Endothelial cell of umbilical vein (primary cell): ENCODE measurements at regions not wholly inside any gene's neighbourhood (a gene's known extent, or its start where the extent isn't known, plus 50 kb on each side); places are given as distances from the start of the nearest gene placed in this dataset.

Experiments used
- BruUV-seq: library from RNA; stranded (reverse); fragments of 400-500 nt; replicated peaks from 2 replicates; lab custom pipeline; 2021; lab: Mats Ljungman, UMichigan
- CTCF ChIA-PET: fragments of 300-600, 350-600 bp; sonication (Branson Sonifier 250); formaldehyde crosslinking; loops from one replicate; lab custom pipeline; 2021; ENCODE audit warnings: antibody characterized with exemption, inconsistent platforms; lab: Charles Lee
- POLR2A ChIA-PET: fragments of 300-600, 350-600 bp; sonication (Branson Sonifier 250); formaldehyde crosslinking; loops from one replicate; lab custom pipeline; 2021; ENCODE audit warnings: antibody characterized with exemption, inconsistent platforms; lab: Charles Lee
- DNase-seq: peaks from one replicate; pipeline ENCODE4 v3.0.0-alpha.2; 2011; ENCODE audit warnings: low read depth, low spot score
- FAIRE-seq: peaks from 2 replicates; lab custom pipeline; 2011; peaks lifted over from hg19 to GRCh38; lab: Jason Lieb, UNC
- H2AFZ ChIP-seq: 2 replicates; pipeline ENCODE4 v1.6.0; 2012; ENCODE audit warnings: low read depth, low read length, control low read depth, inconsistent platforms
- H3K27ac ChIP-seq: 2 replicates; pipeline ENCODE4 v1.5.1; 2011; ENCODE audit warnings: low read depth, mild to moderate bottlenecking, control low read depth, low read length, moderate library complexity; ENCODE audit not compliant: insufficient read depth
- H3K27me3 ChIP-seq, 2 experiments: 2 replicates each; pipeline versions ENCODE4 v1.6.0 to v1.6.1; 2011; ENCODE audit warnings: low read length in 2 of 2, mixed read lengths in 1 of 2; ENCODE audit not compliant: control insufficient read depth in 2 of 2, insufficient read depth in 2 of 2
- H3K36me3 ChIP-seq, 2 experiments: 2 replicates in 1 of 2; 3 replicates in 1 of 2; pipeline ENCODE4 v1.5.1; 2011; ENCODE audit warnings: low read length in 2 of 2, mild to moderate bottlenecking in 1 of 2, moderate library complexity in 1 of 2; ENCODE audit not compliant: control insufficient read depth in 2 of 2, insufficient read depth in 2 of 2; ENCODE audit errors: extremely low read depth in 1 of 2
- H3K4me1 ChIP-seq: 3 replicates; pipeline ENCODE4 v1.5.1; 2011; ENCODE audit warnings: mild to moderate bottlenecking, low read length; ENCODE audit not compliant: control insufficient read depth, insufficient read depth; ENCODE audit errors: extremely low read depth
- H3K4me2 ChIP-seq: 2 replicates; pipeline ENCODE4 v1.6.1; 2011; ENCODE audit warnings: low read length, control low read depth, mixed read lengths; ENCODE audit not compliant: insufficient read depth
- H3K4me3 ChIP-seq, 3 experiments: fragments of 200-600 bp in 1 of 3; sonication (generic), shearing (Covaris generic) in 1 of 3; replicated peaks in 1 of 3; 2 replicates each; pipeline ENCODE4 v1.5.1; 2011 to 2016; ENCODE audit warnings: control low read depth in 3 of 3, low read length in 3 of 3, mild to moderate bottlenecking in 2 of 3, inconsistent platforms in 1 of 3, low read depth in 1 of 3, moderate library complexity in 1 of 3; ENCODE audit not compliant: insufficient read depth in 1 of 3
- H3K79me2 ChIP-seq: 2 replicates; pipeline ENCODE4 v1.6.0; 2012; ENCODE audit warnings: low read length, inconsistent platforms; ENCODE audit not compliant: control insufficient read depth, insufficient read depth
- H3K9ac ChIP-seq: replicated peaks from 2 replicates; pipeline ENCODE3; 2011; ENCODE audit warnings: low read length, control low read depth; ENCODE audit not compliant: insufficient read depth; ENCODE audit errors: extremely low read depth
- H3K9me1 ChIP-seq: replicated peaks from 3 replicates; pipeline ENCODE4 v1.6.0; 2011; ENCODE audit warnings: mild to moderate bottlenecking, low read length; ENCODE audit not compliant: control insufficient read depth, insufficient read depth; ENCODE audit errors: extremely low read depth
- H3K9me3 ChIP-seq: replicated peaks from 2 replicates; pipeline ENCODE4 v1.5.1; 2012; ENCODE audit warnings: low read length, inconsistent platforms; ENCODE audit not compliant: control insufficient read depth, insufficient read depth
- H4K20me1 ChIP-seq: replicated peaks from 2 replicates; pipeline ENCODE3; 2011; ENCODE audit warnings: mild to moderate bottlenecking, low read length; ENCODE audit not compliant: control insufficient read depth, insufficient read depth; ENCODE audit errors: extremely low read depth
- EZH2 ChIP-seq: IDR thresholded peaks from 2 replicates; pipeline ENCODE4 v1.6.1; 2012; ENCODE audit warnings: borderline replicate concordance, low read depth, mild to moderate bottlenecking, moderate library complexity, low read length, inconsistent platforms; ENCODE audit not compliant: severe bottlenecking
- FOS ChIP-seq: IDR thresholded peaks from 2 replicates; pipeline ENCODE4 v1.6.1; 2011; ENCODE audit warnings: mild to moderate bottlenecking, low read length, moderate library complexity, borderline replicate concordance; ENCODE audit not compliant: insufficient read depth
- GATA2 ChIP-seq: IDR thresholded peaks from 2 replicates; pipeline ENCODE4 v1.7.0; 2011; ENCODE audit warnings: low read depth, mild to moderate bottlenecking, moderate library complexity, mixed read lengths, low read length; ENCODE audit not compliant: insufficient read length, insufficient read depth
- JUN ChIP-seq: IDR thresholded peaks from 2 replicates; pipeline ENCODE4 v1.6.1; 2011; ENCODE audit warnings: borderline replicate concordance, low read depth; ENCODE audit not compliant: insufficient read length, insufficient read depth
- MAX ChIP-seq: IDR thresholded peaks from 2 replicates; pipeline ENCODE4 v1.6.1; 2011; ENCODE audit not compliant: insufficient read depth, insufficient read length
- MYC ChIP-seq: IDR thresholded peaks from one replicate; pipeline ENCODE4 v1.6.1; 2011; ENCODE audit warnings: mild to moderate bottlenecking, low read depth, low read length
- POLR2A ChIP-seq: IDR thresholded peaks from 2 replicates; pipeline ENCODE4 v1.6.1; 2012; ENCODE audit warnings: low read depth, mild to moderate bottlenecking, control low read depth, low read length
- POLR2AphosphoS5 ChIP-seq: IDR thresholded peaks from 2 replicates; pipeline ENCODE4 v1.6.1; 2012; ENCODE audit warnings: low read depth, mild to moderate bottlenecking, control low read depth, low read length, moderate library complexity; ENCODE audit not compliant: insufficient read depth
- dilution Hi-C: fragments of 300-500 bp; cut with MboI; formaldehyde crosslinking; loops from one replicate; pipeline ENCODE4 v1.15.0; 2019; ENCODE audit warnings: low sequenced_read_pairs; ENCODE audit not compliant: extremely low pct_ligation_motif_present
- intact Hi-C: fragments of 100-400 bp; cut with micrococcal nuclease; formaldehyde crosslinking; loops from one replicate; pipeline ENCODE4 v1.10.0; 2022
- TF ChIP-seq, protein P1 (sequence below), 2 donors: IDR thresholded peaks; 1 replicate in 1 of 2; 2 replicates in 1 of 2; pipeline ENCODE4 v1.5.1; 2011; ENCODE audit warnings: low read length in 2 of 2, mild to moderate bottlenecking in 2 of 2, moderate library complexity in 2 of 2, control low read depth in 1 of 2, inconsistent platforms in 1 of 2, low read depth in 1 of 2; ENCODE audit not compliant: insufficient read depth in 1 of 2; ENCODE audit errors: extremely low read depth in 1 of 2

DNA sequence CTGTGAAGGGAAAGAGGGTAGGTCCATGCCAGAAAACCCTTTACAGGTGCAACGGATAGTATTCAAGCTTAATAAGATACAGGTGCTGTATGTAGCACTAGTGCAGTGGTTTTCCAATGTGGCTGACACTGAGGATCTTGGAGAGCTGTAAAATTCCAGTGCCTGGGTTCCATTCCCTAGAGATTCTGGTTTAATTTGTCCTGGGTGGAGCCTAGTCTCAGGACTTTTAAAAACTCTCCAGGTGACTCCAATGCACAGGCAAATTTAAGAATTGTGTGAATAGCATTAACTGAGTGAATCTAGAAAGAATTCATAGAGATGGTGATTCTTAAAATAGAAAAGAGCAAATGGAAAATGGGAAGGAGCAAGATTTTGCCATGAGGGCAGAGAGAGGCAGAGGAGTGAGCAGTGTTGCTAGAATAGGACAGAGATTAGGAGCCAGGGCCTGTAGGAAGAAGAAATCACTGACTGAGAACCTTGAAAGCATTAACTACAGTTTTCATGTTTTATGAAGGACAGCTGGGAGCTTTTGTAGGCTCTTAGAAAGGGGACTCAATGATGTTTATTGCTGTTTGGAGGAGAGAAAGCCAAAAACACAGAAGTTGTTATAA lies 261.8 kb downstream of the DLEU7 start:
- no peak for DNase-seq
- Histone ChIP-seq H3K9ac (no peak overlapping the region), H3K9me3 (no peaks in the 10 kb centered on the region), H3K4me2 (no peak overlapping the region), H3K4me1 (no peaks in the 10 kb centered on the region), H3K27me3 (peaks cover 10 to 14% of the 10 kb centered on the region in 2 experiments), H2AFZ (no peak overlapping the region), H3K9me1 (no peaks in the 10 kb centered on the region), H3K4me3 (no peak overlapping the region), H3K79me2 (no peaks in the 10 kb centered on the region), H3K36me3 (no peaks in the 10 kb centered on the region), H3K27ac (no peak overlapping the region), H4K20me1 (no peaks in the 10 kb centered on the region)
- no peak for TF ChIP-seq POLR2AphosphoS5
- no peak for TF ChIP-seq POLR2A
- no peak for TF ChIP-seq MAX
- TF ChIP-seq MYC = no peak
- no peak for TF ChIP-seq GATA2
- no peak for TF ChIP-seq JUN
- TF ChIP-seq, protein P1, sequence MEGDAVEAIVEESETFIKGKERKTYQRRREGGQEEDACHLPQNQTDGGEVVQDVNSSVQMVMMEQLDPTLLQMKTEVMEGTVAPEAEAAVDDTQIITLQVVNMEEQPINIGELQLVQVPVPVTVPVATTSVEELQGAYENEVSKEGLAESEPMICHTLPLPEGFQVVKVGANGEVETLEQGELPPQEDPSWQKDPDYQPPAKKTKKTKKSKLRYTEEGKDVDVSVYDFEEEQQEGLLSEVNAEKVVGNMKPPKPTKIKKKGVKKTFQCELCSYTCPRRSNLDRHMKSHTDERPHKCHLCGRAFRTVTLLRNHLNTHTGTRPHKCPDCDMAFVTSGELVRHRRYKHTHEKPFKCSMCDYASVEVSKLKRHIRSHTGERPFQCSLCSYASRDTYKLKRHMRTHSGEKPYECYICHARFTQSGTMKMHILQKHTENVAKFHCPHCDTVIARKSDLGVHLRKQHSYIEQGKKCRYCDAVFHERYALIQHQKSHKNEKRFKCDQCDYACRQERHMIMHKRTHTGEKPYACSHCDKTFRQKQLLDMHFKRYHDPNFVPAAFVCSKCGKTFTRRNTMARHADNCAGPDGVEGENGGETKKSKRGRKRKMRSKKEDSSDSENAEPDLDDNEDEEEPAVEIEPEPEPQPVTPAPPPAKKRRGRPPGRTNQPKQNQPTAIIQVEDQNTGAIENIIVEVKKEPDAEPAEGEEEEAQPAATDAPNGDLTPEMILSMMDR (IDR thresholded peaks at IDR 0.05; ENCODE audit: extremely low read depth in 1 of 2, insufficient read depth in 1 of 2, low read depth in 1 of 2, low read length in 2 of 2) = no peak
- TF ChIP-seq EZH2 = no peak
- TF ChIP-seq FOS = no peak
- dilution Hi-C loops (no loop called here), intact Hi-C loops (no loop called here)
- BruUV-seq = no TSS peak
- CTCF ChIA-PET = no interaction called here
- no peak for FAIRE-seq
- POLR2A ChIA-PET = no interaction called here
